GM19455 (cell line): ENCODE measurements at regions not wholly inside any gene's neighbourhood (a gene's known extent, or its start where the extent isn't known, plus 50 kb on each side); places are given as distances from the start of the nearest gene placed in this dataset.
"Not testable (repeated sequence)": the region's sequence is repeated elsewhere in the genome, so short reads cannot be mapped to it uniquely, and the experiment has no call there.

ENCODE experiments used
- ATAC-seq: cut with Tn5 transposase; IDR thresholded peaks from one replicate; pipeline ENCODE4 v1.9.1; 2021; ENCODE audit not compliant: unreplicated experiment

- no peak for ATAC-seq
Measured at GRCh38 chr5:174504266-174504726, 220.1 kb upstream of the MSX2 start.

DNA sequence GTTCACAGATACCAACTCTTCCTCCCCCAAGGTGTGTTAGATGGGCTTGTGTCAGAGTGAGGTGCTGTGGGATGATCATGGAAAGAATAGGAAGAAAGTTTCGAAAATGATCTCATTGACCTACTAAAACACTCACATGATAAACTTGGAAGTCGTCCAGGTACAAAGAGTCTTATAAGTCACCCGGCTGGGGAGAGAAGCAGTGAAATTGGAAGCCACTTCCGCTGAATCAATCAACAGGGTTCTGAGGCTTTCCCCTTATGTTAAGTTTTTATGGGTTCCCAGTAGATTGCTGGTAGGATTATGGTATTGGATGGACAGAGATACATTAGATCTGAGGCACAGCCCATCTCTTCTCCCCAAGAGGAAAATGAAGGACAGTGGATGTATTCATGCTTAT is 218.8 kb upstream of the MSX2 start:
- ATAC-seq = no peak

- not testable (repeated sequence) for ATAC-seq
Measured at GRCh38 chr5:174510782-174511453, 213.5 kb upstream of the MSX2 start.

DNA sequence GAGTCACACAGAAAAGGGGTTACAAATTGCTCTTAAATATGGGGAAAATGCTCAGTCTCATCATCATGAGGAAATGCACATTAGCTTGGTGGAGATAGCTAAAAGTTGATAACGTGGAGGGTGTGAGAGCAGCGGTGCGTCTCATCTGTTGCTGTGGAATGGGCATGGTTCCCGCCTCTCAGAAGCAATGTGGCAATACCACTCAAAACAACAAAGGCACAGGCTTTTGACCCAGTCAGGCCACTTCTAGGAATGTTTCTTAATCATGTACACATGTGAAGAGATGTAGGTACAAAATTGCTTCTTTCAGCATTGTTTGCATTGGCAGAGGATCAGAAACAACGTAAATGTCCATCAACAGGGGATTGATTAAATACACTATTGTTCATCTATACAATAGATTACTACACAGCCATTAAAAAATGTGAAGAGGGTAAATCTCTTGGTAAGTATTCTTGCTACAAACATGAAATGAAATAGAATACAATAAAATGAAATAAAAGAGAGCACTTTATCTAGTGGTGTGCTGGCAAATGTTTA is 212.6 kb upstream of the MSX2 start:
- no peak for ATAC-seq

- no peak for ATAC-seq
Measured at GRCh38 chr5:174514325-174514724, 210.1 kb upstream of the MSX2 start.

GRCh38 chr5:174514983-174515394 is 209.4 kb upstream of the MSX2 start:
- no peak for ATAC-seq

DNA sequence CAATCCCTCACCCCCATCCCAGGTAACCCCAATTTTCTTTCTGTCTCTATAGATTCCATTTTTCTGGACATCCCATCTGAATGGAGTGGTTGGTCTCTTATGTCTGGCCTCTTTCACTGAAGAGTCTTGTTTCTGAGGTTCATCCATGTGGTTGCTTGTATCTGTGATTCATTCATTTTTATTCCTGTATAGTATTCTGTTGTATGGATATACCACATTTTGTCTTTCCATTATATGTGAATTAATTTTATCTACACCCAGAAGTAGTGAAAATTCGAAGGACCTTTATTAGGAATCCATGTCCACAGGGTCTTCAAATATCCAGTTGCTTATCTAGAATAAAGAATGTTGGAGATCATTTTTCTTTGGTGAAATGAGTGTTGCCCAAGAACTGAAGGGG is 207.6 kb upstream of the MSX2 start:
- no peak for ATAC-seq

DNA sequence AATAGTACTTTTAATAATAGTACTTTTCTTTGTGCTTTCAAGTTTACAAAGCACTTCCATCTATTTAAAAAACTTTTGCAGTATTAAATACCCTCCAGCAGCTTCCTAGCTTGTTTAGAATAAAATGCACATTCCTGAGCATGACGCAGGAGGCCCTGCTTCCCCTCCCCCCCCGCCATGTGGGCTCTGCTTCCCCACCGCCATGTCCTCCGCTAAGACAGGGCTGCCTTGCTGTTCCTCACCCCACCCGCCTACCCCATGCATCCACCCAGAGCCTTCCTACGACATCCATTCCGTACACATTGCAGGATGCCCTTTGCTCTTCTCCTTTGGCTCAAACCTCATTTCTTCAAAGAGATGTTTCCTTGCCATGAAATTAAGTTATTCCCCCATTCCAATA is 205.9 kb upstream of the MSX2 start:
- ATAC-seq = no peak

DNA sequence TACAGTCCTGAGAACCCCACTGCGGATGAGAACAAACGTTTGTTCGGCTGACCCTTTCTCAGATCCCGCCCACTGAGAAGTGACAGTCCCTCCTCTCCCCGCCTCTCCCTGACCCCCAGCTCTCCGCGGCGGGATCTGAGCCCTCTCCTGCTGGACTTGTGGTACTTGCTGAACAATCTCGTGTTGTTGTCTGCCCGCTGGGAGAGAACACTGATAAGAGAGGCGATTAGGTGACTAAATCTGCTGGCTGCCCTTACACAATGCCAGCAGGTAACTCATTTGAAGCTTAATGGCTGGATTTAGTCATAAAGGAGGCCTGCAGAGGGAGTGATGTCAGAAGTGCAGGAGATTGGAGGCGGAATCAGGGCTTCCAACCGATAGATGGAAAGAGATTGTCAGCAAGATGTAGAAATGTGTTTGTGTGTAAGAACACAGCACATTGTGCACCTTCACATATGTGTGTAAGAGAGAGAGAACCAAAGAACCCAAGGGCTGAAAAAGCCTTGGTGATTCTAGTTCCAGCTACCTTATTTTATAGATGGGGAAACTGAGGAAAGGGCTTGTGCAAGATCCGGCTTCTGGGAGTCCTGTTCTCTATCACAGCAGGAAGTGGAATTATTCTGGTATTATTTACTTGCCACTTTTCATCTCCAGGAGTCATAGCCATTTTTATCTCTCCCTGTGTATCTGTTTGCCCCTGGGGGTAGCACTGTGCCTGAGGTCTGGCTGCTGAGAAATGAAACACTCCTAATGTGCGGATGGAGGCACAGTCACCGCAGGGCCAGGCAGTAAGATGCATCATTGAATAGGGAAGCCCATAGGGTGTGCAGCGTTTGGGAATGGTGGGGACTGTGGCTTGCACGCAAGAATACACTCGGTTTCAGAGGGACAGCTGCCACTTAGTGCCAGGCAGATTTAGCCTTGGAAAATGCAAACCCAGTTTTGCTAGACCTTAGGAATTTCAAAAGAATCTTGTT is 203.7 kb upstream of the MSX2 start:
- no peak for ATAC-seq

DNA sequence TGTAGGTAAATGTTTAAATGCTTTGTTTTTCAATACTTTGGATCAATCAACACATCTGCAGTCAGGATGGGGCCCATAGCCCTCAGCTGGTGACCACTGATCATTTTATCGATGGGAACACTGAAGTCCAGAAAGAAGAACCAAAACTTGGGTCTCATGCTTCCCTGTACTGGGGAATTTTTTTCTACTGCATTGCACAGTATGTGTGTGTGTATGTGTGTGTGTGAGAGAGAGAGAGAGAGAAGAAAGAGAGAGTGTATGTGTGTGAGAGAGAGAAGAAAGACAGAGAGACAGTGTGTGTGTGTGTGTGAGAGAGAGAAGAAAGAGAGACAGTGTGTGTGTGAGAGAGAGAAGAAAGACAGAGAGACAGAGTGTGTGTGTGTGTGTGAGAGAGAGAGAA is 202.9 kb upstream of the MSX2 start:
- ATAC-seq = no peak

- no peak for ATAC-seq
Measured at GRCh38 chr5:174522480-174523260, 201.7 kb upstream of the MSX2 start.

DNA sequence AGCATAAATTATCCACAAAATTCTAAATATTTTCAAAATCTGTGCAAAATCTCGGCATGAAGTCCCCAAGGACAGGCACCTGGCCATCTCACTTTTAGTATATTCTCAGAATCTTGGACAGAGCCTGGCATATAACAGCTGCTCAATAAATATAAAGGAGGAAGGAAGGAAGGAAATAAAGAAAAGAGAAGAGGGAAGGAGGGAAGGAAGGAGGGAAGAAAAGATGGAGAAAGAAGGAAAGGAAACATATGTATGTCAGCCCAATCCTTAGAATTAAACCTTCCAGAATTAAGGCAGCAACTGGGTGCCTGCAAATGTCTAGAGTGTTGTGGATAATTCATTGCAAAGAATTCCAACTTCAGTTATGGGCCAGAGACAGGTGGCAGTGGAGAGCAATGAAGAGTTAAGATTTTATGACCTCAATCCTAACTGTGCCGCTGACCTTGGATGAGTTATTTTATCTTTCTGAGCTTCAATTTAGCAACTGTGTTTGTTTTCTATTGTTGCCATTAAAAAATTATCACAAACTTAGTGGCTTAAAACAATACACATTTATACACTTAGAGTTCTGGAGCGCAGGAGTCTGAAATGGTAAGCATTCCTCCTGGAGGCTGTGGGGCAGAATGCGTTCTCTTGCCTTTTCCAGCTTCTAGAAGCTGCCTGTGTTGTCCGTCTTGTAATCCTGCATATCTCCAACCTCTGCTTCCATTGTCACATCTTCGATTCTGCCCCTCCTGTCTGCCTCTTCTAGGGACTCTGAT is 200.9 kb upstream of the MSX2 start:
- no peak for ATAC-seq

GRCh38 chr5:174524351-174524750 is 200.0 kb upstream of the MSX2 start:
- no peak for ATAC-seq

- no peak for ATAC-seq
Measured at GRCh38 chr5:174526177-174526576, 198.2 kb upstream of the MSX2 start.

- no peak for ATAC-seq
Measured at GRCh38 chr5:174527916-174528540, 196.4 kb upstream of the MSX2 start.

- ATAC-seq = no peak
Measured at GRCh38 chr5:174528821-174529544, 195.4 kb upstream of the MSX2 start.

DNA sequence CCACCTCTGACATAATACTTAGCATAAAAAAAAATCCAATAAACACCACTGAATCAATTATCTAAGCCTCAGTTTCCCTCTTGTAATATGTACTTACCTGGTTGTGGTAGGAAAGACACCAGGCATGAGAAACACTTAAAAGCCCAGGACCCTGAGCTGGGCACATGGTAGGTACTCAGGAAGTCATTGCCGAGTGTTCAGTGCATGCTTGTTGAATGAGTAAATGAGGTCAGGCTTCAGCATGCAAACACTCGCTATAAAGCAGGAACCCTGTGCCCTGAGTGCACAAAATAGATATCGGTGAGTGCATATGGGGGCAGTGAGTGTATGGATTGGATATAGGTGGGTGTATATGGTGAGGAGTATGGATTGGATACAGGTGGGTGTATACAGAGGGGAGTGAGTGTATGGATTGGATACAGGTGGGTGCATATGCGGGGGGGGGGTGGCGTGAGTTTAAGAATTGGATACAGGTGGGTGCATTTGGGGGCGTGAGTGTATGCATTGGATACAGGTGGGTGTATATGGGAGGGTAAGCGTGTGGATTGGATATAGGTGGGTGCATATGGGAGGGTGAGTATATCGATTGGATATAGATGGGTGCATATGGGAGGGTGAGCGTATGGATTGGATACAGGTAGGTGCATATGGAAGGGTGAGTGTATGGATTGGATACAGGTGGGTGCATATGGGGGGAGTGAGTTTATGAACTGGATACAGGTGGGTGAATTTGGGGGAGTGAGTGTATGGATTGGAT is 194.3 kb upstream of the MSX2 start:
- no peak for ATAC-seq

- no peak for ATAC-seq
Measured at GRCh38 chr5:174531782-174532191, 192.6 kb upstream of the MSX2 start.
